ENCODE measurements at regions not wholly inside any gene's neighbourhood (a gene's known extent, or its start where the extent isn't known, plus 50 kb on each side); places are given as distances from the start of the nearest gene placed in this dataset.

DNA sequence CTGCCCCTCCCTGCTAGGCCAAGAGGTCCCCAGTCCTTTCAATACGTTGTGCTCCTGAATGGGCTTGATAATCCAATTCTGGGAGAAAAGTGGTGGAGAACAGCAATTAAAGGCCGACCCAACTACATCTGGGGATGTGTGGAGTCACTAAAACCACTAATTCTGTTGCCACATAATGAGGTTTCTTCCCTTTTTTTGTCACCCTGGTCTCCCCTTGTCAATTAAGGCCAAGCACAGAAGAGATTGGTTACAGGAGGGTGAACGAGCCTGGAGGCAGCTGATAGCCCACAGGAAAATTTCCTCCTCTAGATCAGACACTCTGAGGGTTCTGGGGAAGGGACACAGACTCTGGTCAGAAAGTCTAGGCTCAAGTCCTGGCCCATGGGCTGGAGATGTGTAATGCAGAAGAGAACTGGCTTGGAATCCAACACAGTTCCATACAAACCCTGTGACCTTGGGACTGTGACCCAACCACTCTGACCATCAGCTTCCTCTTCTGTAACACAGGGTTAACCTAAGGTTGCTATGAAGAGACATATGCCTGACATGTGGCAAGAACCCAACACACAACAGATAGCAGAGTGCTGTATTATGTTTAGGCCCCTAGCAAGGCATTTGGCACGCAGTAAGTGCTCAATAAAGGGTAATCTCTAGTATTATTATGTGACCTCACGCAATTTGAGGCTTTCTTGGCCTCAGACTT, 146.4 kb downstream of the CHST1 start:
- Histone ChIP-seq H3K27ac (no peak overlapping the region), H3K4me3 (no peak overlapping the region), H4K20me1 (ENCODE audit: insufficient read depth) (no peaks in the 10 kb centered on the region), H2AFZ (no peak overlapping the region), H3K4me1 (replicated peaks; ENCODE audit: insufficient read depth) (no peaks in the 10 kb centered on the region), H3K27me3 (ENCODE audit: insufficient read depth, low read depth) (peaks cover 49% of the 10 kb centered on the region), H3K9me2 (ENCODE audit: insufficient read depth) (no peaks in the 10 kb centered on the region), H3F3A (ENCODE audit: insufficient read depth, low read depth) (no peaks in the 10 kb centered on the region), H3K36me3 (ENCODE audit: low read depth) (no peaks in the 10 kb centered on the region), H3K4me2 (no peak overlapping the region), H3K79me2 (ENCODE audit: low read depth) (no peaks in the 10 kb centered on the region), H3K9me3 (ENCODE audit: insufficient read depth, low read depth) (no peaks in the 10 kb centered on the region)
- no peak for DNase-seq
- CTCF ChIA-PET: no interaction called here
- no TSS peak for BruUV-seq (replicated peaks)
- TF ChIP-seq EZH2 (IDR thresholded peaks at IDR 0.05; ENCODE audit: low read depth): no peak
- TF ChIP-seq, protein P1, sequence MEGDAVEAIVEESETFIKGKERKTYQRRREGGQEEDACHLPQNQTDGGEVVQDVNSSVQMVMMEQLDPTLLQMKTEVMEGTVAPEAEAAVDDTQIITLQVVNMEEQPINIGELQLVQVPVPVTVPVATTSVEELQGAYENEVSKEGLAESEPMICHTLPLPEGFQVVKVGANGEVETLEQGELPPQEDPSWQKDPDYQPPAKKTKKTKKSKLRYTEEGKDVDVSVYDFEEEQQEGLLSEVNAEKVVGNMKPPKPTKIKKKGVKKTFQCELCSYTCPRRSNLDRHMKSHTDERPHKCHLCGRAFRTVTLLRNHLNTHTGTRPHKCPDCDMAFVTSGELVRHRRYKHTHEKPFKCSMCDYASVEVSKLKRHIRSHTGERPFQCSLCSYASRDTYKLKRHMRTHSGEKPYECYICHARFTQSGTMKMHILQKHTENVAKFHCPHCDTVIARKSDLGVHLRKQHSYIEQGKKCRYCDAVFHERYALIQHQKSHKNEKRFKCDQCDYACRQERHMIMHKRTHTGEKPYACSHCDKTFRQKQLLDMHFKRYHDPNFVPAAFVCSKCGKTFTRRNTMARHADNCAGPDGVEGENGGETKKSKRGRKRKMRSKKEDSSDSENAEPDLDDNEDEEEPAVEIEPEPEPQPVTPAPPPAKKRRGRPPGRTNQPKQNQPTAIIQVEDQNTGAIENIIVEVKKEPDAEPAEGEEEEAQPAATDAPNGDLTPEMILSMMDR (conservative IDR thresholded peaks at IDR 0.05): no peak
- POLR2A ChIA-PET (ENCODE audit: unreplicated experiment): no interaction called here
- intact Hi-C loops (cut with micrococcal nuclease; ENCODE audit: unreplicated experiment): no loop called here

DNA sequence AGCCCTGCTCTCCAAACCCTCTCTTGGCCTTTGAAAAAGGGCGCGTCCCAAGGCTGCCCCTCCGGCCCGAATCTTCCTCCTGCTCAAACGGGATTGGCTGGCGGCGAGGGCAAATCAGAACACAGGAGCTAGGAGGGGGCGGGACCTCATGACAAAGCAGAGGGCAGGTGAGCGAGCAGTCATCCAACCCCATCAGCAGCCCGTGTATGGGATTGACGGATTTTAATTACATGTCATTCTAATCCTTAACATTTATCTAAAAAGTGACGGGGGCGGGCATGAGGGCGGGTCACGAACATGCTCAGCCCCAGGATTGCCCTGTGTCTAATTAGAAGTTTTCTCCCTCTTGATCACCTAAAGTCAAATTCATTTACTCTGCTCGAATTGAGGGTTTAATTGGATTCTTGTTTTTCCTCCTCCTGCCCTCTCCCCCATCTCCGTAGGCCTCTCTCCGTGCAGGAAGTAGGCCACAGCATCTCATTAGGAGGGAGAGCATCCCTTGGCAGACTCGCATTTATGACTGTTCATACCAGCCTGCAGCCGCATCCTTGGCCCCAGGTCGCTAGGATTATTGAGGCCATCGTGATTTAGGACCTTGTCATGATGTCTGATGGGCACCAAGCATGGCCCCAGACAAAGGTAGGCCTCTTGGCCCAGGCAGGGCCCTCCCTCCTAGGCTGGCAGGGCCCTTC, 147.1 kb downstream of the CHST1 start:
- Histone ChIP-seq H3K79me2 (ENCODE audit: low read depth) (no peaks in the 10 kb centered on the region), H3K4me2 (no peak overlapping the region), H3K4me1 (replicated peaks; ENCODE audit: insufficient read depth) (no peaks in the 10 kb centered on the region), H3K9me3 (ENCODE audit: insufficient read depth, low read depth) (no peaks in the 10 kb centered on the region), H4K20me1 (ENCODE audit: insufficient read depth) (no peaks in the 10 kb centered on the region), H3K9me2 (ENCODE audit: insufficient read depth) (no peaks in the 10 kb centered on the region), H2AFZ (no peak overlapping the region), H3K36me3 (ENCODE audit: low read depth) (no peaks in the 10 kb centered on the region), H3K27ac (no peak overlapping the region), H3F3A (ENCODE audit: insufficient read depth, low read depth) (no peaks in the 10 kb centered on the region), H3K27me3 (ENCODE audit: insufficient read depth, low read depth) (peaks cover 52% of the 10 kb centered on the region), H3K4me3 (no peak overlapping the region)
- no peak for DNase-seq
- CTCF ChIA-PET: no interaction called here
- TF ChIP-seq, protein P1 (conservative IDR thresholded peaks at IDR 0.05): no peak
- TF ChIP-seq EZH2 (IDR thresholded peaks at IDR 0.05; ENCODE audit: low read depth): no peak
- intact Hi-C loops (cut with micrococcal nuclease; ENCODE audit: unreplicated experiment): no loop called here
- BruUV-seq (replicated peaks): no TSS peak
- POLR2A ChIA-PET (ENCODE audit: unreplicated experiment): no interaction called here

DNA sequence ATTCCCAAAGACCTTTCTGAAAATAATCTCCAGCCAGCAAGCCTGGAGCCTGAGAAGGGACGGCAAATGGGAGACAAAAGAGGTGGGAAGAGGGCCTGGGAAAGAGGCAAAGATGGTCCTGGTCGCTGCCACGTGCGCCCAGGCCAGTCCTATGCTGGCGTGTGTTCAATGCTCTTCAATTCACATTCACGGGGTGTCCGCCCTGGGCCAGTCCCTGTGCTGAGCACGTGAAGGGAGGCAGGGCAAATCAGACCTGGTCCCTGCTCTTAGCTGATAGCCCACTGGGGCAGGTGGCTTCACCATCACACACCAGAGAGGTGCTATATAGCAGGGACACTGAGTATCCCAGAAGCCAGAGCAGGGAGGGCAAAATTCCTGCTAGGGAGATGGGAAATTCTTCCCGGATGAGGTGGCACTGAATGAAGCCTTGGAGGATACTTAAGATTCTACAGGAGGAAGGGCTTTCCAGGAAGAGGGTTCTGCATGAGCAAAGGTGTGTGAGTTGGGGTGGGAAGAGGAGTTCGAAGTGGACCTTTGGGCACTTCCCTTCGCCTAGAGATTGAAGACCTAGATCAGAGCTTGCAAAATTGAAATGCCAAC, 148.2 kb downstream of the CHST1 start:
- no peaks in the 10 kb centered on the region for H3K79me2 ChIP-seq (ENCODE audit: low read depth)
- no peak overlapping the region for H3K4me3 ChIP-seq
- H3K27ac ChIP-seq: no peak overlapping the region
- no peaks in the 10 kb centered on the region for H3K4me1 ChIP-seq (replicated peaks; ENCODE audit: insufficient read depth)
- H3K36me3 ChIP-seq (ENCODE audit: low read depth): no peaks in the 10 kb centered on the region
- H3K9me2 ChIP-seq (ENCODE audit: insufficient read depth): no peaks in the 10 kb centered on the region
- ChIA-PET CTCF (no interaction called here), POLR2A (ENCODE audit: unreplicated experiment) (no interaction called here)
- no TSS peak for BruUV-seq (replicated peaks)
- H3K4me2 ChIP-seq: no peak overlapping the region
- intact Hi-C loops (cut with micrococcal nuclease; ENCODE audit: unreplicated experiment): no loop called here
- H3K9me3 ChIP-seq (ENCODE audit: insufficient read depth, low read depth): no peaks in the 10 kb centered on the region
- H3F3A ChIP-seq (ENCODE audit: insufficient read depth, low read depth): no peaks in the 10 kb centered on the region
- no peaks in the 10 kb centered on the region for H4K20me1 ChIP-seq (ENCODE audit: insufficient read depth)
- peaks cover 60% of the 10 kb centered on the region for H3K27me3 ChIP-seq (ENCODE audit: insufficient read depth, low read depth)
- TF ChIP-seq, protein P1 (conservative IDR thresholded peaks at IDR 0.05): no peak
- no peak for TF ChIP-seq EZH2 (IDR thresholded peaks at IDR 0.05; ENCODE audit: low read depth)
- no peak overlapping the region for H2AFZ ChIP-seq
- DNase-seq: no peak

Data from PC-9 (cell line).